Stimulated activated CD8-positive, alpha-beta memory T cell treated with anti-CD3 and anti-CD28 coated beads, Interleukin-7, amount 100 ng/mL, for 4 hours (primary cell): ENCODE measurements at regions not wholly inside any gene's neighbourhood (a gene's known extent, or its start where the extent isn't known, plus 50 kb on each side); places are given as distances from the start of the nearest gene placed in this dataset.

Source experiments
- DNase-seq, 2 donors: peaks; one replicate each; pipeline ENCODE4 v3.0.0-alpha.2; 2020; ENCODE audit warnings: low read depth in 2 of 2

- no peak for DNase-seq
Observed at GRCh38 chr22:49604732-49605302, 222.9 kb downstream of the BRD1 start.

- DNase-seq, result no peak
Observed at GRCh38 chr22:49603016-49603415, 224.7 kb downstream of the BRD1 start.

- DNase-seq, result no peak
Observed at GRCh38 chr22:49602481-49602880, 225.2 kb downstream of the BRD1 start.

- DNase-seq, result no peak
Observed at GRCh38 chr22:49601614-49602321, 225.9 kb downstream of the BRD1 start.

- no peak for DNase-seq
Observed at GRCh38 chr22:49600891-49601431, 226.7 kb downstream of the BRD1 start.

GRCh38 chr22:49600468-49600867 is 227.2 kb downstream of the BRD1 start:
- no peak for DNase-seq

GRCh38 chr22:49599691-49600455 is 227.8 kb downstream of the BRD1 start:
- DNase-seq, result no peak

- DNase-seq, result no peak
Observed at GRCh38 chr22:49599039-49599438, 228.6 kb downstream of the BRD1 start.

- DNase-seq, result no peak
Observed at GRCh38 chr22:49598338-49598737, 229.3 kb downstream of the BRD1 start.

GRCh38 chr22:49597428-49598039 is 230.1 kb downstream of the BRD1 start:
- no peak for DNase-seq

- DNase-seq, result no peak
Observed at GRCh38 chr22:49595465-49596078, 232.1 kb downstream of the BRD1 start.

GRCh38 chr22:49594078-49594477 is 233.6 kb downstream of the BRD1 start:
- no peak for DNase-seq

GRCh38 chr22:49593509-49593908 is 234.2 kb downstream of the BRD1 start:
- no peak for DNase-seq

GRCh38 chr22:49592780-49593501 is 234.7 kb downstream of the BRD1 start:
- no peak for DNase-seq

- no peak for DNase-seq
Observed at GRCh38 chr22:49590851-49591445, 236.7 kb downstream of the BRD1 start.

GRCh38 chr22:49590381-49590780 is 237.3 kb downstream of the BRD1 start:
- no peak for DNase-seq

GRCh38 chr22:49589811-49590210 is 237.9 kb downstream of the BRD1 start:
- DNase-seq, result no peak

GRCh38 chr22:49589301-49589700 is 238.4 kb downstream of the BRD1 start:
- DNase-seq, result no peak

- DNase-seq, result no peak
Observed at GRCh38 chr22:49588739-49589138, 238.9 kb downstream of the BRD1 start.

GRCh38 chr22:49587987-49588386 is 239.7 kb downstream of the BRD1 start:
- DNase-seq, result no peak

GRCh38 chr22:49587421-49587820 is 240.3 kb downstream of the BRD1 start:
- DNase-seq, result no peak
